Prostate gland (tissue), 2 donors: ENCODE measurements at regions not wholly inside any gene's neighbourhood (a gene's known extent, or its start where the extent isn't known, plus 50 kb on each side); places are given as distances from the start of the nearest gene placed in this dataset.

ENCODE experiments used
- DNase-seq: peaks from one replicate; pipeline ENCODE4 v3.0.0-alpha.2; 2019; ENCODE audit warnings: low spot score
- H3K27ac ChIP-seq, 2 donors: fragments of 200-600 bp; sonication (generic); 2 replicates each; pipeline ENCODE4 v1.5.1; 2017 to 2019
- H3K27me3 ChIP-seq: fragments of 200-600 bp; sonication (generic); replicated peaks from 2 replicates; pipeline ENCODE4 v1.5.1; 2019; ENCODE audit not compliant: insufficient read depth
- H3K36me3 ChIP-seq, 2 donors: fragments of 200-600 bp; sonication (generic); 1 replicate in 1 of 2; 2 replicates in 1 of 2; pipeline versions ENCODE4 v1.5.1 to v1.8.1; 2017 to 2019
- H3K4me1 ChIP-seq: fragments of 200-600 bp; sonication (generic); replicated peaks from 2 replicates; pipeline ENCODE4 v1.5.1; 2019
- H3K4me3 ChIP-seq, 2 donors: fragments of 200-600 bp; sonication (generic); 2 replicates each; pipeline ENCODE4 v1.5.1; 2017 to 2019
- H3K9me3 ChIP-seq: fragments of 200-600 bp; sonication (generic); 2 replicates; pipeline ENCODE4 v1.5.1; 2017
- CTCF ChIP-seq, 4 experiments: fragments of 200-600 bp in 2 of 4; fragments of 450-650 bp in 2 of 4; sonication (generic) in 2 of 4; IDR thresholded peaks; 1 replicate in 3 of 4; 2 replicates in 1 of 4; pipeline ENCODE4 v1.5.1; 2016 to 2019; ENCODE audit warnings: antibody characterized with exemption in 4 of 4, mild to moderate bottlenecking in 2 of 4, moderate library complexity in 2 of 4
- POLR2A ChIP-seq: fragments of 450-650 bp; IDR thresholded peaks from one replicate; pipeline ENCODE4 v1.6.1; 2016; ENCODE audit warnings: antibody characterized with exemption, mild to moderate bottlenecking
- POLR2AphosphoS5 ChIP-seq: sonication (generic); formaldehyde crosslinking; IDR thresholded peaks from one replicate; pipeline ENCODE4 v1.6.1; 2017; ENCODE audit warnings: antibody characterized with exemption
- WGBS: methylation state at CpG from one replicate; pipeline ENCODE4 v1.1.5; 2018; 5-methylcytosine and 5-hydroxymethylcytosine counted together
- intact Hi-C: fragments of 100-400 bp; cut with DNase I; formaldehyde crosslinking; loops from one replicate; pipeline ENCODE4 v1.14.2; 2022

- H3K4me1 ChIP-seq: no peaks in the 10 kb centered on the region
Measured at GRCh38 chr15:67968966-67969365, 85.1 kb upstream of the PIAS1 start.

GRCh38 chr15:67969892-67970291 is 84.2 kb upstream of the PIAS1 start:
- Histone ChIP-seq H3K27ac (no peak overlapping the region), H3K4me1 (no peaks in the 10 kb centered on the region), H3K36me3 (no peaks in the 10 kb centered on the region), H3K4me3 (no peak overlapping the region), H3K9me3 (no peaks in the 10 kb centered on the region), H3K27me3 (no peaks in the 10 kb centered on the region)
- WGBS: 75% methylated on average over 3 of the region's 3 CpGs
- intact Hi-C loops: loop anchor here (10.0 kb wide), 1 partner anchor 85 kb away; the partner anchor contains the start of gene PIAS1
- DNase-seq: no peak
- TF ChIP-seq POLR2AphosphoS5 (no peak), CTCF (IDR thresholded peaks at IDR 0.05) (no peak)

More at GRCh38 chr15:67968966-67969365, 85.1 kb upstream of the PIAS1 start:
- intact Hi-C loops: loop anchor here (10.0 kb wide), 1 partner anchor 86 kb away; the partner anchor contains the start of gene PIAS1
- no peak overlapping the region for H3K27ac ChIP-seq
- H3K36me3 ChIP-seq: no peaks in the 10 kb centered on the region
- no peak for DNase-seq
- no peak overlapping the region for H3K4me3 ChIP-seq
- H3K27me3 ChIP-seq: no peaks in the 10 kb centered on the region
- no peaks in the 10 kb centered on the region for H3K9me3 ChIP-seq
- TF ChIP-seq CTCF (IDR thresholded peaks at IDR 0.05) (no peak), POLR2A (no peak), POLR2AphosphoS5 (no peak)
- WGBS: 68% methylated on average over 3 of the region's 3 CpGs

- H3K27me3 ChIP-seq: no peaks in the 10 kb centered on the region
- no peak overlapping the region for H3K27ac ChIP-seq
- no peaks in the 10 kb centered on the region for H3K4me1 ChIP-seq
- H3K4me3 ChIP-seq: no peak overlapping the region
- intact Hi-C loops: no loop called here
- no peaks in the 10 kb centered on the region for H3K36me3 ChIP-seq
- no peaks in the 10 kb centered on the region for H3K9me3 ChIP-seq
- DNase-seq: no peak
- WGBS: 60% methylated on average over 4 of the region's 4 CpGs
- TF ChIP-seq POLR2AphosphoS5: no peak
- no peak for TF ChIP-seq CTCF (IDR thresholded peaks at IDR 0.05)
- no peak for TF ChIP-seq POLR2A
Measured at GRCh38 chr15:67972377-67972776, 81.7 kb upstream of the PIAS1 start.

- 90% methylated on average over 4 of the region's 4 CpGs for WGBS
- no peaks in the 10 kb centered on the region for H3K36me3 ChIP-seq
- H3K9me3 ChIP-seq: no peaks in the 10 kb centered on the region
- no peak overlapping the region for H3K27ac ChIP-seq
- H3K4me1 ChIP-seq: no peaks in the 10 kb centered on the region
- DNase-seq: no peak
- no peak for TF ChIP-seq POLR2A
- TF ChIP-seq POLR2AphosphoS5: no peak
- TF ChIP-seq CTCF (IDR thresholded peaks at IDR 0.05): no peak
- intact Hi-C loops: no loop called here
- H3K27me3 ChIP-seq: no peaks in the 10 kb centered on the region
- H3K4me3 ChIP-seq: no peak overlapping the region
Measured at GRCh38 chr15:67973846-67974245, 80.3 kb upstream of the PIAS1 start.

- no peaks in the 10 kb centered on the region for H3K36me3 ChIP-seq
- no peak overlapping the region for H3K4me3 ChIP-seq
- H3K9me3 ChIP-seq: no peaks in the 10 kb centered on the region
- no peak for DNase-seq
- intact Hi-C loops: no loop called here
- no peak overlapping the region for H3K27ac ChIP-seq
- no peaks in the 10 kb centered on the region for H3K27me3 ChIP-seq
- H3K4me1 ChIP-seq: no peaks in the 10 kb centered on the region
- TF ChIP-seq CTCF (IDR thresholded peaks at IDR 0.05) (no peak), POLR2A (no peak), POLR2AphosphoS5 (no peak)
- 94% methylated on average over 3 of the region's 3 CpGs for WGBS
Measured at GRCh38 chr15:67976506-67977073, 77.5 kb upstream of the PIAS1 start.
